Adrenal gland (tissue), 9 donors: ENCODE measurements at regions not wholly inside any gene's neighbourhood (a gene's known extent, or its start where the extent isn't known, plus 50 kb on each side); places are given as distances from the start of the nearest gene placed in this dataset.

Source experiments
- DNase-seq, 7 donors: peaks; one replicate each; pipeline ENCODE4 v3.0.0-alpha.2; 2019 to 2020
- H3K27ac ChIP-seq, 5 donors: fragments of 200-600 bp; sonication (generic) in 4 of 5; 1 replicate in 3 of 5; 2 replicates in 2 of 5; pipeline versions ENCODE4 v1.5.1 to v1.8.0; 2016 to 2020; ENCODE audit warnings: mild to moderate bottlenecking in 1 of 5
- H3K27me3 ChIP-seq: fragments of 200-600 bp; 2 replicates; pipeline ENCODE4 v1.8.0; 2021
- H3K36me3 ChIP-seq, 2 donors: fragments of 200-600 bp; replicated peaks in 1 of 2; 1 replicate in 1 of 2; 2 replicates in 1 of 2; pipeline versions ENCODE4 v1.5.1 to v1.8.0; 2018 to 2022
- H3K4me1 ChIP-seq, 2 donors: fragments of 200-600 bp; replicated peaks in 1 of 2; 1 replicate in 1 of 2; 2 replicates in 1 of 2; pipeline versions ENCODE4 v1.5.1 to v1.8.0; 2018 to 2021
- H3K4me3 ChIP-seq, 4 donors: fragments of 200-600 bp; sonication (generic) in 3 of 4; one replicate each; pipeline ENCODE4 v1.5.1; 2016 to 2018
- H3K9me3 ChIP-seq, 3 donors: fragments of 200-600 bp; sonication (generic) in 1 of 3; replicated peaks in 1 of 3; 1 replicate in 2 of 3; 2 replicates in 1 of 3; pipeline versions ENCODE4 v1.5.1 to v1.8.0; 2016 to 2021
- POLR2A ChIP-seq, 2 donors: fragments of 450-650 bp; IDR thresholded peaks; one replicate each; pipeline ENCODE4 v1.6.1; 2017; ENCODE audit warnings: antibody characterized with exemption in 2 of 2, mild to moderate bottlenecking in 2 of 2, moderate library complexity in 1 of 2
- WGBS, 4 donors: extraction: QIAGEN DNeasy Blood & Tissue Kit in 2 of 4; methylation state at CpG; one replicate each; pipeline versions ENCODE4 v1.1.5 to v1.1.7; 2013 to 2017; 5-methylcytosine and 5-hydroxymethylcytosine counted together
- intact Hi-C, 2 donors: fragments of 100-400 bp; cut with DNase I; formaldehyde crosslinking; loops; one replicate each; pipeline versions ENCODE4 v1.14.1 to v1.15.0; 2022 to 2023
- TF ChIP-seq, protein P1 (sequence below), 6 experiments: fragments of 450-650 bp in 4 of 6; fragments of 200-600 bp in 2 of 6; sonication (generic) in 1 of 6; IDR thresholded peaks; 1 replicate in 5 of 6; 2 replicates in 1 of 6; pipeline versions ENCODE4 v1.5.1 to v1.8.0; 2016 to 2021; ENCODE audit warnings: antibody characterized with exemption in 6 of 6, mild to moderate bottlenecking in 2 of 6, moderate library complexity in 1 of 6
- donor health status: healthy with polysubstance abuse.
- donor health status: Bipolar disorder and iron deficiency.
- donor health status: DM: yes; HTN: yes; CAD: no.
- donor health status: DM: no; HTN: no; CAD: no.
- donor health status: DM: no; HTN: no; CAD: no.

- Histone ChIP-seq H3K4me3 (no peak overlapping the region), H3K36me3 (no peaks in the 10 kb centered on the region), H3K4me1 (no peaks in the 10 kb centered on the region), H3K27me3 (no peaks in the 10 kb centered on the region), H3K27ac (no peak overlapping the region), H3K9me3 (no peaks in the 10 kb centered on the region)
- no peak for TF ChIP-seq POLR2A (IDR thresholded peaks at IDR 0.05)
- TF ChIP-seq, protein P1, sequence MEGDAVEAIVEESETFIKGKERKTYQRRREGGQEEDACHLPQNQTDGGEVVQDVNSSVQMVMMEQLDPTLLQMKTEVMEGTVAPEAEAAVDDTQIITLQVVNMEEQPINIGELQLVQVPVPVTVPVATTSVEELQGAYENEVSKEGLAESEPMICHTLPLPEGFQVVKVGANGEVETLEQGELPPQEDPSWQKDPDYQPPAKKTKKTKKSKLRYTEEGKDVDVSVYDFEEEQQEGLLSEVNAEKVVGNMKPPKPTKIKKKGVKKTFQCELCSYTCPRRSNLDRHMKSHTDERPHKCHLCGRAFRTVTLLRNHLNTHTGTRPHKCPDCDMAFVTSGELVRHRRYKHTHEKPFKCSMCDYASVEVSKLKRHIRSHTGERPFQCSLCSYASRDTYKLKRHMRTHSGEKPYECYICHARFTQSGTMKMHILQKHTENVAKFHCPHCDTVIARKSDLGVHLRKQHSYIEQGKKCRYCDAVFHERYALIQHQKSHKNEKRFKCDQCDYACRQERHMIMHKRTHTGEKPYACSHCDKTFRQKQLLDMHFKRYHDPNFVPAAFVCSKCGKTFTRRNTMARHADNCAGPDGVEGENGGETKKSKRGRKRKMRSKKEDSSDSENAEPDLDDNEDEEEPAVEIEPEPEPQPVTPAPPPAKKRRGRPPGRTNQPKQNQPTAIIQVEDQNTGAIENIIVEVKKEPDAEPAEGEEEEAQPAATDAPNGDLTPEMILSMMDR (IDR thresholded peaks at IDR 0.05): no peak
- intact Hi-C loops: no loop called here
- DNase-seq: no peak
- 90 to 97% (median 96%) methylated on average over 7 of the region's 7 CpGs for WGBS, 4 donors
Measured at GRCh38 chr2:59858540-59858939, 694.9 kb downstream of the BCL11A start.

- no peak for DNase-seq
- no peaks in the 10 kb centered on the region for H3K36me3 ChIP-seq
- H3K4me1 ChIP-seq: no peaks in the 10 kb centered on the region
- H3K27ac ChIP-seq: no peak overlapping the region
- H3K9me3 ChIP-seq: no peaks in the 10 kb centered on the region
- no peaks in the 10 kb centered on the region for H3K27me3 ChIP-seq
- intact Hi-C loops: no loop called here
- no peak overlapping the region for H3K4me3 ChIP-seq
- TF ChIP-seq POLR2A (IDR thresholded peaks at IDR 0.05): no peak
- TF ChIP-seq, protein P1 (IDR thresholded peaks at IDR 0.05): no peak
Measured at GRCh38 chr2:59857109-59857508, 696.3 kb downstream of the BCL11A start.

- intact Hi-C loops: no loop called here
- no peak for DNase-seq
- Histone ChIP-seq H3K9me3 (no peaks in the 10 kb centered on the region), H3K4me1 (no peaks in the 10 kb centered on the region), H3K27me3 (no peaks in the 10 kb centered on the region), H3K27ac (no peak overlapping the region), H3K36me3 (no peaks in the 10 kb centered on the region), H3K4me3 (no peak overlapping the region)
- TF ChIP-seq POLR2A (IDR thresholded peaks at IDR 0.05): no peak
- TF ChIP-seq, protein P1 (IDR thresholded peaks at IDR 0.05): no peak
- WGBS, 4 donors: 87 to 92% (median 89%) methylated on average over 3 of the region's 3 CpGs
Measured at GRCh38 chr2:59856391-59856790, 697.1 kb downstream of the BCL11A start.

GRCh38 chr2:59853032-59853431, 700.4 kb downstream of the BCL11A start:
- intact Hi-C loops: no loop called here
- Histone ChIP-seq H3K9me3 (no peaks in the 10 kb centered on the region), H3K27ac (no peak overlapping the region), H3K36me3 (no peaks in the 10 kb centered on the region), H3K27me3 (no peaks in the 10 kb centered on the region), H3K4me3 (no peak overlapping the region), H3K4me1 (no peaks in the 10 kb centered on the region)
- TF ChIP-seq, protein P1 (IDR thresholded peaks at IDR 0.05): no peak
- TF ChIP-seq POLR2A (IDR thresholded peaks at IDR 0.05): no peak
- 79 to 89% (median 87%) methylated on average over 4 of the region's 4 CpGs for WGBS, 4 donors
- no peak for DNase-seq
